K562 (cell line): ENCODE measurements at regions not wholly inside any gene's neighbourhood (a gene's known extent, or its start where the extent isn't known, plus 50 kb on each side); places are given as distances from the start of the nearest gene placed in this dataset.

Experiments used
- ATAC-seq: fragments of 200-7000 bp; cut with Tn5 transposase; 3 replicates; pipeline ENCODE4 v1.9.1; 2020; ENCODE audit warnings: moderate library complexity
- BruUV-seq: library from RNA; stranded (reverse); fragments of 400-500 nt; replicated peaks from 2 replicates; lab custom pipeline; 2021; lab: Mats Ljungman, UMichigan
- CTCF ChIA-PET: fragments of 300-600 bp; formaldehyde crosslinking; extraction: SDS; loops from one replicate; lab custom pipeline; 2021; ENCODE audit warnings: low intra/inter-chr PET ratio; lab: Yijun Ruan, JAX
- POLR2A ChIA-PET: fragments of 300-600, 350-650 bp; sonication (Branson Sonifier 250); formaldehyde crosslinking; extraction: SDS; loops from one replicate; lab custom pipeline; 2021; ENCODE audit warnings: antibody characterized with exemption, inconsistent platforms; lab: Yijun Ruan, JAX
- DNase-seq, 4 experiments: peaks; one replicate each; pipeline versions ENCODE4 v3.0.0 to v3.0.0-alpha.2; 2011 to 2018; ENCODE audit warnings: low spot score in 3 of 4, mixed read lengths in 3 of 4; ENCODE audit errors: extremely low read depth in 1 of 4
- FAIRE-seq: peaks from 2 replicates; lab custom pipeline; 2011; peaks lifted over from hg19 to GRCh38; lab: Jason Lieb, UNC
- H2AFZ ChIP-seq: 2 replicates; pipeline ENCODE4 v1.6.0; 2011; ENCODE audit warnings: low read depth, low read length, control low read depth, inconsistent platforms
- H3K27ac ChIP-seq: fragments of 200-600 bp; 3 replicates; pipeline ENCODE4 v1.8.0; 2011; ENCODE audit warnings: low read depth, mild to moderate bottlenecking, control low read depth, inconsistent platforms, low read length, moderate library complexity, mixed read lengths; ENCODE audit errors: extremely low read depth
- H3K27me3 ChIP-seq, 2 experiments: fragments of 300-600 bp in 1 of 2; 2 replicates in 1 of 2; 3 replicates in 1 of 2; pipeline versions ENCODE4 v1.6.0 to v1.8.0; 2011; ENCODE audit warnings: inconsistent platforms in 2 of 2, low read length in 2 of 2, mild to moderate bottlenecking in 1 of 2, mixed read lengths in 1 of 2, moderate library complexity in 1 of 2; ENCODE audit not compliant: control insufficient read depth in 2 of 2, insufficient read depth in 2 of 2
- H3K36me3 ChIP-seq: fragments of 300-600 bp; 3 replicates; pipeline ENCODE4 v1.8.0; 2011; ENCODE audit warnings: mild to moderate bottlenecking, low read length, inconsistent platforms; ENCODE audit not compliant: control insufficient read depth, insufficient read depth
- H3K4me1 ChIP-seq, 2 experiments: fragments of 200-600 bp in 1 of 2; replicated peaks in 1 of 2; 2 replicates in 1 of 2; 3 replicates in 1 of 2; pipeline versions ENCODE4 v1.5.1 to v1.8.0; 2011; ENCODE audit warnings: inconsistent platforms in 2 of 2, low read length in 2 of 2, mild to moderate bottlenecking in 1 of 2, mixed read lengths in 1 of 2, moderate library complexity in 1 of 2; ENCODE audit not compliant: control insufficient read depth in 2 of 2, insufficient read depth in 2 of 2
- H3K4me2 ChIP-seq: 2 replicates; pipeline ENCODE4 v1.6.1; 2011; ENCODE audit warnings: low read length, control low read depth, inconsistent platforms, mixed read lengths; ENCODE audit not compliant: insufficient read depth
- H3K4me3 ChIP-seq: fragments of 200-600 bp; sonication (generic), shearing (Covaris generic); 2 replicates; pipeline ENCODE4 v1.5.1; 2016; ENCODE audit warnings: control low read depth, inconsistent platforms
- H3K79me2 ChIP-seq: fragments of 200-600 bp; 3 replicates; pipeline ENCODE4 v1.8.0; 2011; ENCODE audit warnings: low read length, inconsistent platforms; ENCODE audit not compliant: control insufficient read depth, insufficient read depth
- H3K9ac ChIP-seq, 2 experiments: 2 replicates each; pipeline versions ENCODE4 v1.6.0 to v1.6.1; 2011; ENCODE audit warnings: low read depth in 2 of 2, low read length in 2 of 2, control low read depth in 1 of 2, inconsistent platforms in 1 of 2, mild to moderate bottlenecking in 1 of 2, mixed read lengths in 1 of 2; ENCODE audit not compliant: insufficient read depth in 1 of 2
- H3K9me1 ChIP-seq: one replicate; pipeline ENCODE4 v1.6.0; 2011; ENCODE audit warnings: inconsistent platforms, mild to moderate bottlenecking, low read length, moderate library complexity; ENCODE audit not compliant: control insufficient read depth, insufficient read depth
- H3K9me3 ChIP-seq: replicated peaks from 2 replicates; pipeline ENCODE4 v1.5.1; 2011; ENCODE audit warnings: low read depth, low read length, inconsistent platforms; ENCODE audit not compliant: control insufficient read depth, insufficient read depth
- H4K20me1 ChIP-seq: replicated peaks from 2 replicates; pipeline ENCODE4 v1.6.1; 2011; ENCODE audit warnings: low read length, inconsistent platforms, mixed read lengths; ENCODE audit not compliant: control insufficient read depth, insufficient read depth
- CREB3L1 ChIP-seq: fragments of 450-650 bp; IDR thresholded peaks from 2 replicates; pipeline ENCODE4 v1.6.1; 2014; ENCODE audit warnings: low read depth, mild to moderate bottlenecking, moderate library complexity, borderline replicate concordance
- DEAF1 ChIP-seq: fragments of 450-650 bp; formaldehyde crosslinking; IDR thresholded peaks from 2 replicates; pipeline ENCODE4 v1.4.0; 2020; ENCODE audit warnings: mild to moderate bottlenecking, moderate library complexity
- ERF ChIP-seq: fragments of 450-650 bp; formaldehyde crosslinking; IDR thresholded peaks from 2 replicates; pipeline ENCODE4 v1.4.0; 2020; ENCODE audit warnings: mild to moderate bottlenecking, mixed read lengths
- HMGXB4 ChIP-seq: sonication (generic); formaldehyde crosslinking; IDR thresholded peaks from 2 replicates; pipeline ENCODE4 v1.8.1; 2023; ENCODE audit warnings: mild to moderate bottlenecking, missing genetic modification reagents
- ID3 ChIP-seq, 2 experiments: fragments of 250-450 bp in 1 of 2; fragments of 450-650 bp in 1 of 2; sonication (Bioruptor Pico) in 1 of 2; IDR thresholded peaks; 2 replicates each; pipeline versions ENCODE4 v1.6.1 to v1.8.0; 2016 to 2021; ENCODE audit warnings: mild to moderate bottlenecking in 2 of 2, moderate library complexity in 2 of 2, missing compliant biosample characterization in 1 of 2, missing genetic modification characterization in 1 of 2
- MEF2A ChIP-seq: IDR thresholded peaks from 2 replicates; pipeline ENCODE4 v1.6.1; 2011; ENCODE audit warnings: low read depth, mild to moderate bottlenecking, low read length, moderate library complexity; ENCODE audit not compliant: control insufficient read depth
- MXI1 ChIP-seq: IDR thresholded peaks from 2 replicates; pipeline ENCODE4 v1.6.1; 2011; ENCODE audit warnings: low read depth, mild to moderate bottlenecking, improper control_type of control experiment, low read length
- NFIX ChIP-seq: fragments of 250-450 bp; sonication (Bioruptor Pico); IDR thresholded peaks from 2 replicates; pipeline ENCODE4 v1.4.0; 2020; ENCODE audit warnings: low read depth, mild to moderate bottlenecking, moderate library complexity
- RFX5 ChIP-seq: IDR thresholded peaks from 2 replicates; pipeline ENCODE4 v1.6.1; 2011; ENCODE audit warnings: low read depth, mild to moderate bottlenecking, improper control_type of control experiment, low read length
- ZNF12 ChIP-seq: sonication (generic); formaldehyde crosslinking; IDR thresholded peaks from 2 replicates; pipeline ENCODE4 v1.4.0; 2020; ENCODE audit warnings: mild to moderate bottlenecking, missing genetic modification reagents
- ZNF282 ChIP-seq: sonication (generic); formaldehyde crosslinking; IDR thresholded peaks from 2 replicates; pipeline ENCODE4 v1.8.1; 2023; ENCODE audit warnings: missing genetic modification reagents
- WGBS: fragments of 100-300 bp; shearing (Covaris generic); methylation state at CpG from one replicate; pipeline ENCODE4 v1.1.6; 2016; ENCODE audit warnings: low coverage, mixed read lengths; ENCODE audit not compliant: insufficient coverage; ENCODE audit errors: missing lambda C conversion rate; 5-methylcytosine and 5-hydroxymethylcytosine counted together
- in situ Hi-C: fragments of 300-500 bp; cut with MboI; formaldehyde crosslinking; loops from 4 replicates; pipeline ENCODE4 v1.15.0; 2018; ENCODE audit warnings: inconsistent platforms, mixed read lengths
- intact Hi-C: fragments of 100-400 bp; cut with micrococcal nuclease; formaldehyde crosslinking; loops from 2 replicates; pipeline ENCODE4 v1.14.2; 2022

DNA sequence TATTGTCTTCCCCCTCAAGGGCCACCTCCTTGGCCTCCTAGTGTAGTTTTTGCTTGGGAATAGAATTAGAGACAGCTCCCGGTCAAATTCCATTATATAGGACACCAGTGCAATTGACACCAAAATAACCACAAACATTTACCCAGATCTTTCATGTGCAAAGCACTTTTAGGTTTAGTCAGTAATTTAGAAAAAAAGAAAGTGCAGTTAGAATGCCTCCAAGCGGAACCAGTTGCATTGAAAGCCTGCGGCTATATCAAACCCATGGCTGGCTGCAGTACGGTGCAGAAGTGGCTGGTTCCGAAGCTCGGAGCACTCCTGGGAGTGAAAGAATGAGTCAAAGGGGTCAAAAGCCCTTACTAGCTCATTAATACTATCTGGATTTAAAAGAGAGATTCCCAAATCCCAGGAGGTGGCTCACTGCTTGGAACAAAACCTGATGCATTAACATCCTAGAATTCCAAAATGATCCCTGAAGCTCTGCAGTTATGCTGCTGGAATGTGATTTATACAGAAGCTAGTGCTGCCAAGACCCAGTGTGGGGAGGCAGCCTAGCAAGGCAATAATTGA is 432.2 kb upstream of the KLHL29 start:
- intact Hi-C loops: no loop called here
- no peak for TF ChIP-seq RFX5
- no peak for TF ChIP-seq HMGXB4
- TF ChIP-seq ZNF282: no peak
- no peak for TF ChIP-seq MXI1
- no peak for TF ChIP-seq NFIX (CRISPR knock-in tag)
- TF ChIP-seq ERF (CRISPR knock-in tag): no peak
- no peak for TF ChIP-seq CREB3L1
- no peak for TF ChIP-seq MEF2A
- TF ChIP-seq DEAF1 (CRISPR knock-in tag): no peak
- no peak for TF ChIP-seq ID3 (CRISPR knock-in tag; IDR thresholded peaks at IDR 0.05)
- no peak for TF ChIP-seq ID3 (tag; IDR thresholded peaks at IDR 0.05)
- TF ChIP-seq ZNF12 (CRISPR knock-in tag): no peak

More for the DNA sequence above, 432.2 kb upstream of the KLHL29 start:
- Histone ChIP-seq H3K9me3 (no peaks in the 10 kb centered on the region), H3K4me1 (no peaks in the 10 kb centered on the region), H3K4me2 (no peak overlapping the region), H3K9ac (no peak overlapping the region), H3K9me1 (no peaks in the 10 kb centered on the region), H3K27ac (no peak overlapping the region), H3K27me3 (no peaks in the 10 kb centered on the region), H3K79me2 (no peaks in the 10 kb centered on the region), H4K20me1 (no peaks in the 10 kb centered on the region), H3K4me3 (no peak overlapping the region), H2AFZ (no peak overlapping the region), H3K36me3 (no peaks in the 10 kb centered on the region)
- in situ Hi-C loops: no loop called here
- 3% methylated on average over 6 of the region's 6 CpGs for WGBS
- no TSS peak for BruUV-seq
- CTCF ChIA-PET: no interaction called here
- no peak for DNase-seq
- ATAC-seq: no peak
- FAIRE-seq: no peak
- POLR2A ChIA-PET: no interaction called here
